Peyer's patch (tissue), 4 donors: ENCODE measurements at regions not wholly inside any gene's neighbourhood (a gene's known extent, or its start where the extent isn't known, plus 50 kb on each side); places are given as distances from the start of the nearest gene placed in this dataset.

Source experiments
- DNase-seq, 3 donors: peaks; one replicate each; pipeline ENCODE4 v3.0.0-alpha.2; 2017 to 2019
- H3K27ac ChIP-seq, 4 donors: fragments of 200-600 bp; sonication (generic); one replicate each; pipeline ENCODE4 v1.5.1; 2016 to 2019
- H3K27me3 ChIP-seq, 2 donors: fragments of 200-600 bp; sonication (generic); one replicate each; pipeline ENCODE4 v1.5.1; 2019
- H3K36me3 ChIP-seq, 3 donors: fragments of 200-600 bp; sonication (generic); one replicate each; pipeline ENCODE4 v1.5.1; 2016 to 2019
- H3K4me1 ChIP-seq, 4 donors: fragments of 200-600 bp; sonication (generic); one replicate each; pipeline ENCODE4 v1.5.1; 2016 to 2019
- H3K4me3 ChIP-seq, 4 donors: fragments of 200-600 bp; sonication (generic); 1 replicate in 3 of 4; 2 replicates in 1 of 4; pipeline ENCODE4 v1.5.1; 2016 to 2019; ENCODE audit warnings: mild to moderate bottlenecking in 1 of 4
- H3K9me3 ChIP-seq, 4 donors: fragments of 200-600 bp; sonication (generic); one replicate each; pipeline ENCODE4 v1.5.1; 2016 to 2019; ENCODE audit warnings: mild to moderate bottlenecking in 1 of 4
- POLR2A ChIP-seq, 2 donors: fragments of 450-650 bp; IDR thresholded peaks; one replicate each; pipeline ENCODE4 v1.5.1; 2017; ENCODE audit warnings: antibody characterized with exemption in 2 of 2, mild to moderate bottlenecking in 2 of 2, moderate library complexity in 2 of 2
- TF ChIP-seq, protein P1 (sequence below), 6 experiments: fragments of 450-650 bp in 4 of 6; fragments of 200-600 bp in 2 of 6; sonication (generic) in 1 of 6; IDR thresholded peaks; one replicate each; pipeline ENCODE4 v1.5.1; 2017 to 2019; ENCODE audit warnings: antibody characterized with exemption in 6 of 6, mild to moderate bottlenecking in 3 of 6, moderate library complexity in 1 of 6

DNA sequence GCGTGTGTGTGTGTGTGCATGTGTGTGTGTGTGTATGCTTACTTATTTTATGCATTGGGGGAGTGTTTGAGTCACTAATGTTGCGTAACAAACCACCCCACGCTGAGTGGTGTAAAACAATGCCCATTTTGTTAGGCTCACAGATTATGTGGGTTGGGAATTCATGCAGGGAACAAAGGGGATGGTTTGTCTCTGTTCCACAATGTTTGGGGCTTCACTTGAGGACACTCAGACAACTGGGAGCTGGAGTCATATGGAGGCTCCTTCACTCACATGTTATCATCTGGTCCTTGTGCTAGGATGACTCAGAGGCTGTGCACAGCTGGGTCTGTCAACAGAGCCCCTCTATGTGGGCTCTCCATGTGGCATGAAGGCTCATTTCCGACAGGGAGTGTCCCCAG, 51.3 kb upstream of the LARGE1 start:
- no peaks in the 10 kb centered on the region for H3K27me3 ChIP-seq
- no peak overlapping the region for H3K27ac ChIP-seq
- no peaks in the 10 kb centered on the region for H3K4me1 ChIP-seq
- H3K9me3 ChIP-seq: no peaks in the 10 kb centered on the region
- TF ChIP-seq POLR2A (IDR thresholded peaks at IDR 0.05): no peak
- TF ChIP-seq, protein P1, sequence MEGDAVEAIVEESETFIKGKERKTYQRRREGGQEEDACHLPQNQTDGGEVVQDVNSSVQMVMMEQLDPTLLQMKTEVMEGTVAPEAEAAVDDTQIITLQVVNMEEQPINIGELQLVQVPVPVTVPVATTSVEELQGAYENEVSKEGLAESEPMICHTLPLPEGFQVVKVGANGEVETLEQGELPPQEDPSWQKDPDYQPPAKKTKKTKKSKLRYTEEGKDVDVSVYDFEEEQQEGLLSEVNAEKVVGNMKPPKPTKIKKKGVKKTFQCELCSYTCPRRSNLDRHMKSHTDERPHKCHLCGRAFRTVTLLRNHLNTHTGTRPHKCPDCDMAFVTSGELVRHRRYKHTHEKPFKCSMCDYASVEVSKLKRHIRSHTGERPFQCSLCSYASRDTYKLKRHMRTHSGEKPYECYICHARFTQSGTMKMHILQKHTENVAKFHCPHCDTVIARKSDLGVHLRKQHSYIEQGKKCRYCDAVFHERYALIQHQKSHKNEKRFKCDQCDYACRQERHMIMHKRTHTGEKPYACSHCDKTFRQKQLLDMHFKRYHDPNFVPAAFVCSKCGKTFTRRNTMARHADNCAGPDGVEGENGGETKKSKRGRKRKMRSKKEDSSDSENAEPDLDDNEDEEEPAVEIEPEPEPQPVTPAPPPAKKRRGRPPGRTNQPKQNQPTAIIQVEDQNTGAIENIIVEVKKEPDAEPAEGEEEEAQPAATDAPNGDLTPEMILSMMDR (IDR thresholded peaks at IDR 0.05): no peak
- no peak for DNase-seq
- H3K36me3 ChIP-seq: no peaks in the 10 kb centered on the region
- H3K4me3 ChIP-seq: no peak overlapping the region

DNA sequence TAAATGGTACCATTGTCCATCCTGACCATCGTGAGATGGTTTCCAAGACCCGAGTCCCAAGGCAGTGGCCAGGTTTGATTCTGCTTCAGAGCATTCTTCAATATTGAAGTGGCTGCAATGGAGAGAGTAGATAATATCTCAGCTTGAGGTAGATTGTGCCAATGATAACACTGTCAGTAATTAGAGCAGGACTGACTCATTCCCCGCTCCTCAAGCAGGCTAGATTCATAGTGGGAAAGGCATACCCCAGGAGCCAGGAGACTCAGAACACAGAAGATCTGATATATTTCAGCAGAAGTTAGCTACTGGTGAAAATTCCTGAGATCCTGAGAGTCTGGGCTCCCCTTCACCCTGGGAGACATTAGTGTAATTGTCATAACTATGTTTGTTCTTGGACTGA, 55.6 kb upstream of the LARGE1 start:
- no peaks in the 10 kb centered on the region for H3K36me3 ChIP-seq

DNA sequence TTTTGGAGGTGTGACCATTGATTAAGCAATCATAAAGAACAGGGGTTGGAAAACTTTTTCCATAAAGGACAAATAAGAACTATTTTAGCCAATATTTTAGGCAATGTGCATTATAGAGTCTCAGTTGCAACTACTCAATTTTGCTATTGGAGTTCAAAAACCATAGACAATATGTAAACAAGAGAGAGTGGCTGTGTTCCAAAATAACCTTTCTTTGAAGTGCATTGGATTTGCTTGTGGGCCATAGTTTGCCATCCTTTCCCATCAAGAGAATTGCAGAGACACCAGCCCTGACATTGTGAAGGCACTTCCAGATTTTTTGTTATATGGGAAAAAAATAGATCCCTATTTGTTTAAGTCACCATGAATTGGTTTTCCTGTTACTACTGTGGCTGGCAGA, 63.3 kb upstream of the LARGE1 start:
- DNase-seq: no peak
- no peaks in the 10 kb centered on the region for H3K4me1 ChIP-seq
- H3K36me3 ChIP-seq: no peaks in the 10 kb centered on the region
- H3K27ac ChIP-seq: no peak overlapping the region
- H3K27me3 ChIP-seq: no peaks in the 10 kb centered on the region
- no peak for TF ChIP-seq POLR2A (IDR thresholded peaks at IDR 0.05)
- TF ChIP-seq, protein P1 (IDR thresholded peaks at IDR 0.05): no peak
- no peak overlapping the region for H3K4me3 ChIP-seq
- H3K9me3 ChIP-seq: no peaks in the 10 kb centered on the region

More for the DNA sequence above, 55.6 kb upstream of the LARGE1 start:
- Histone ChIP-seq H3K27ac (no peak overlapping the region), H3K9me3 (no peaks in the 10 kb centered on the region), H3K27me3 (no peaks in the 10 kb centered on the region), H3K4me3 (no peak overlapping the region), H3K4me1 (no peaks in the 10 kb centered on the region)
- no peak for DNase-seq
- TF ChIP-seq POLR2A (IDR thresholded peaks at IDR 0.05): no peak

DNA sequence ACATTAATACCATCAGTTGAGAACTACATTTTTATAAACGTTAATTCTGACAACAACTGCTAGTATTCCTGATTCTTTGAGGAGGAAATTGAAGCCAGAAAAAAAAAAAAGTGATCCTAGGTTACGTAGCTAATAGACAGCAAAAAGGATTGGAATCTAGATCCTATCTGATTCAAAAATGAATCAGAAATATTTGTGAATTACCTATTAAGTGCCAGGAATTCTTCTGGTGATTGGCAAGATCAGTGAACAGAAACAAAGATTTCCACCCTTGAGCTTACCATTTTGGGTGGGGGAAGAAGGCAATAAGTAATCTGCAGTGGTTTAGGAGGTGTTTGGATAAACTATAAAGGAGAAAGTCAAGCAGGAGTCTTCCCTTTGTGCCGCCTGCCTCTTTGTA, 63.9 kb upstream of the LARGE1 start:
- Histone ChIP-seq H3K4me1 (no peaks in the 10 kb centered on the region), H3K27ac (no peak overlapping the region), H3K4me3 (no peak overlapping the region), H3K36me3 (no peaks in the 10 kb centered on the region), H3K9me3 (no peaks in the 10 kb centered on the region), H3K27me3 (no peaks in the 10 kb centered on the region)
- no peak for TF ChIP-seq POLR2A (IDR thresholded peaks at IDR 0.05)
- TF ChIP-seq, protein P1 (IDR thresholded peaks at IDR 0.05): no peak
- DNase-seq: no peak

DNA sequence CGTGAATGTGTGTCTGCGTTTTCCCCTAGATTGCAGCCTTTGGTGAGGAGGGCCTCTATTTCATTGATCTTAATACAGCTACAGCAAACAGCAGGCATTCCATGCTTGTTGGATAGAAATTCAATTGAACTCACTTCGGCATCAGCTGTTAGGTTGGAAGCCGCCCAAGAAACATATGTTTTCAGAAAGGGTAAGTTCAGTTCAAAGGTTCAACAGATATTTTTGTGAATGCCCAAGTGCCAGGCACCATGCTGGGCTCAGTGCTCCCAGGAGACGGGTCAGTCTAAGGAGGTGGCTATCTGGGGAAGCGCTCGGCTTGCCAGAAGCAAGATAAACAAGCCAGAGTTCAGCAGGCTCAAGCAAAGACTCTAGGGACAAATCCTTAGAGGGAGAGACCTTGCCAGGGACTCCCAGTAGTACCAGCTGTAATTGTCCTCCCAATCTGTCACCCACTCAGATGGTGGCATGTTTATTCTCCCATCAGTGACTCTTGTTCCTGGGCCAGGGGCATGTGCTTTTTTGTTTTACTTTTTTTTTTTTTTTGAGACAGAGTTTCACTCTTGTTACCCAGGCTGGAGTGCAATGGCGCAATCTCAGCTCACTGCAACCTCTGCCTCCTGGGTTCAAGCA, 64.5 kb upstream of the LARGE1 start:
- Histone ChIP-seq H3K27me3 (no peaks in the 10 kb centered on the region), H3K27ac (no peak overlapping the region), H3K36me3 (no peaks in the 10 kb centered on the region), H3K9me3 (no peaks in the 10 kb centered on the region), H3K4me1 (no peaks in the 10 kb centered on the region), H3K4me3 (no peak overlapping the region)
- DNase-seq: no peak
- no peak for TF ChIP-seq POLR2A (IDR thresholded peaks at IDR 0.05)
- TF ChIP-seq, protein P1 (IDR thresholded peaks at IDR 0.05): no peak

DNA sequence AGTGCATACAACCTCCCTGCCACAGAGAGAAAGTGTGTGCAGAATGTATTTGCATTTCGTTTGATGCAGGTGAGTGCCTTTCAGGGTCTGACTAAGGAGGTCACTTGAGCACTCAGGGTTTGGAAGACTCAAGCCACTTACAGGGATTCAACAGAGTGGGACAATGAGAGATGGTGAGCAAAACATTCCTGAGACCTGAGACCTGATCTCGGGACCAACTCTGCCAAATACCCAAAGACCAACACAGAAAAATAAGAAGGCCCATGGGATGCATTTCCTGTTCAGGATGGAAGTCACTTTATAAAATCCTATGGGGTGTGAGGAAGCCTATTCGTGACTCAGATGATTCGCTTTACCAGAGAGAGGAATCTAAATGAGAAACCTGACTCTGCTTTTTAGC, 65.2 kb upstream of the LARGE1 start:
- TF ChIP-seq, protein P1 (IDR thresholded peaks at IDR 0.05): no peak
- no peak for TF ChIP-seq POLR2A (IDR thresholded peaks at IDR 0.05)

More for the DNA sequence above, 65.2 kb upstream of the LARGE1 start:
- Histone ChIP-seq H3K4me1 (no peaks in the 10 kb centered on the region), H3K36me3 (no peaks in the 10 kb centered on the region), H3K27ac (no peak overlapping the region), H3K9me3 (no peaks in the 10 kb centered on the region), H3K4me3 (no peak overlapping the region), H3K27me3 (no peaks in the 10 kb centered on the region)
- no peak for DNase-seq
